RPMI7951 (cell line): ENCODE measurements at regions not wholly inside any gene's neighbourhood (a gene's known extent, or its start where the extent isn't known, plus 50 kb on each side); places are given as distances from the start of the nearest gene placed in this dataset.
A peak's percentile ranks its signal among the peaks of the same experiment; 100 is the strongest.
"Not testable (repeated sequence)": the region's sequence is repeated elsewhere in the genome, so short reads cannot be mapped to it uniquely, and the experiment has no call there.

Source experiments
- DNase-seq: peaks from one replicate; pipeline ENCODE4 v3.0.0-alpha.2; 2012; ENCODE audit warnings: low read depth

GRCh38 chr12:131539381-131539780 lies 171.5 kb upstream of the SFSWAP start:
- no peak for DNase-seq

DNA sequence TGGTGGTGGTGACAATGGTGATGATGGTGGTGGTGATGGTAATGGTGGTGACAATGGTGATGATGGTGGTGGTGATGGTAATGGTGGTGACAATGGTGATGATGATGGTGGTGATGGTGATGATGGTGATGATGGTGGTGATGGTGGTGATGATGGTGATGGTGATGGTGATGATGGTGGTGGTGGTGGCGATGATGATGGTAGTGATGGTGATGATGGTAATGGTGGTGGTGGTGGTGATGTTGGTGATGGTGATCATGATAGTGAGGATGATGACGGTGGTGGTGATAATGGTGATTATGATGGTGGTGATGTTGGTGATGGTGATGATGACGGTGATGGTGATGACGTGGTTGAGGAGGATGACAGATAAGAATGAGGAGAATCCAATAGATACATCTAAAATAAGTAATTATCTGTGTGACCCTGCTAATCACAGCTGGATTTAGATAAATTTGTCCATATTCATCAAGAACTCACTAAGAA lies 170.7 kb upstream of the SFSWAP start:
- no peak for DNase-seq

GRCh38 chr12:131541512-131541911 lies 169.4 kb upstream of the SFSWAP start:
- DNase-seq = not testable (repeated sequence)

DNA sequence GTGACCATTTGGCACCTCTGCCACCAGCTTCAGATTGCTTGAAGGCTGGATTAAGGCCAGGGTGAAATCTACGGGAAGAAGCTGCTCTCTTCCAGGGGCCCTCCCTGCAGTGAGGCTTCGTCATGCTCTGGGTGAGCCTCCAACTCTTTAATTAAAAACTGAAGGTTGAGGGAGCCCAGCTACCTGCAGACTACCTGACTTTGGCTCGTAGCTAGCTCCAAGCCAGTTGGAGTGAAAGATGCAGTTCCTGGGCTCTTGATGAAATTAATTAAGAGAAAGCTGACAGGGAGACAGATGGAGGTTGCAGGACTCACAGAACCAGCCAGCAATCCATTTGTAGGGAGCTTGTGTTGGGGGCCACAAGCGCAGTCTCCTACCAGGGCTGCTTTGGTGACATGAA lies 168.5 kb upstream of the SFSWAP start:
- DNase-seq = no peak

GRCh38 chr12:131543040-131543439 lies 167.8 kb upstream of the SFSWAP start:
- DNase-seq = no peak

GRCh38 chr12:131547555-131547954 lies 163.3 kb upstream of the SFSWAP start:
- DNase-seq = no peak

GRCh38 chr12:131550121-131550520 lies 160.8 kb upstream of the SFSWAP start:
- no peak for DNase-seq

- no peak for DNase-seq
These were observed 159.0 kb upstream of the SFSWAP start for GRCh38 chr12:131551675-131552491.

GRCh38 chr12:131552492-131552863 lies 158.4 kb upstream of the SFSWAP start:
- no peak for DNase-seq

GRCh38 chr12:131553096-131553777 lies 157.7 kb upstream of the SFSWAP start:
- no peak for DNase-seq

GRCh38 chr12:131555197-131555846 lies 155.6 kb upstream of the SFSWAP start:
- peak; percentile 25 for DNase-seq

- DNase-seq = no peak
These were observed 155.0 kb upstream of the SFSWAP start for GRCh38 chr12:131555866-131556265.

GRCh38 chr12:131557078-131557709 lies 153.7 kb upstream of the SFSWAP start:
- no peak for DNase-seq

GRCh38 chr12:131559517-131560516 lies 151.1 kb upstream of the SFSWAP start:
- DNase-seq = no peak

GRCh38 chr12:131561051-131561450 lies 149.8 kb upstream of the SFSWAP start:
- DNase-seq = no peak

DNA sequence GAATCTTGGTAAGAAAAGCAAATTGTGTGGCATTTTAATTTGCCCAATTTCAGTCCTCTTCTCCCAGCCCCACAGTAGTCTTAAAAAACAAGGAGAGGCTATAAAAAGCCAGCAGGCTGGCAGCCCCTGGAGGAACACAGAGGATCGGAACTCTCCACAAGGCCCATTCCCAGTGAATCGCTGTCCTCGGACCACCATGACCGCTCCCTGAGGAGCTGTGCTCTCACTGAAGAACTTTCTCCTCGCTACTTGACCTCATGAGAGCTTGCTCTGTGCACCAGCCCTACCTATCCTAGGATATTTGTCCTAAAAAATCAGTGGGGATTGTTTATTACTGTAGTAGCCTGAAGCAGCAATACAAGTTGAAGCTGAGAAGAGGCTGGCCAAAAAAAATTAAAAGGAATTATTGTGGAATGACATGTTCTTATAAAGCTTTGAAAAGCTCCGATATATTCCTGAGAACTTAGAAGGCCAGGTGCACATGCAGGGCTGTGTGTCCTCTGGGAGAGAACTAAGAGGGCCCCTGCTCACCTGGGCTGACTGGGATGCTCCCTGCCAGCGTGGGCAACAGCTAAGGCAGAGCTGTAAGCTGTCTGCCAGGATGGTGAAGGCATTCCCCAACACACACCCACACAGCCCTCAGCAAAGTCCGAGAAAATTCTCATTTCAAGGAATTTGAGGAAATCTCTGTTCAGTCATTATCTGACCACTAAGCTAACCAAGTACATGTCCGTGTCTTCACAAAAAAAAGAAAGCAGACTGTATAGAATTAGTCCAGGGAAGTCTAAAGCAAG lies 148.8 kb upstream of the SFSWAP start:
- no peak for DNase-seq

DNA sequence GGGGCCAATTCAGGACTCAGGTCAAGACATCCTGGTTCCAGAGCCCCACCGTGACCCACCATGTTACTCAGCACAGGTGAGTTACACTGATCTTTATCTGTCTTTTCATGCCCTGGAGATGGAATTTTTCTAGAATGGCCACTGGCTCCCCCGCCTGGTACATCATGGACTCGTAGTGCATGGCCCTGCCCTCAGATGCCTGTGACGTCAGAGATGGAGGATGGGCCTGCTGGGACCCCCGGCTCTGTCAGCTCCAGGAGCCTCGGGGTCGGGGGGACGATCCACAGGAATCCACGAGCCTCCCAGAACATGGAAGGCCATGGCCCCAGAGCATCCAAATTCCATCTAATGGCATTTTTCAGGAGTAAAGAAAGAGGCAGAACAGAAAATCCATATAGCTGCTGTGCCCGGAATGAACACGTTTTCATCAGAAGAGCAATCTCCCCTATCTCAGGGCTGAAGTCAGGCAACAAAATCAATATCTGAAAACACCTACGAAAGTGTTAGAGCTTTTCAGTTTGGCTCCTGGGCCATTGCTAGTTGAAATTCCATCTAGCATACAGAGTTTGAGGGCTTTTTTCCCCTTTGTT lies 146.7 kb upstream of the SFSWAP start:
- not testable (repeated sequence) for DNase-seq

DNA sequence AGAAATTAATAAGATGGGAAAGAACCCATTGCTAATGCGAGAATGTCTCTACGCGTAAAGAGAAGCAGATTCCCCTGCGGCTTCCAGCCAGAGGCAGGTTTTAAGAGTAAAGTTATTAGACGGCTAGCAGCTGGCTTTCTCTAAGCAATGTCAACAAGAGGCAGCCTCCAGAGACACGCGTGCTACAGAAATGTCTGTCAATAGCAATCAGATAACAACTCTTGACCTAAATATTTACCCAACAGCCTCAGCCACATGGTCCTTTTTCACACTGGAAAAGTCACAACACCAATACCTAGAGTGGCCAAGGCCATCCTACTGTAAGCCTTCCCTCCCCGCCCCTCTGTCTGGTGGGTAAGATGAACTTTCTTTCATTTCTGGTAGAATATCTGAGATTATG lies 146.0 kb upstream of the SFSWAP start:
- no peak for DNase-seq

DNA sequence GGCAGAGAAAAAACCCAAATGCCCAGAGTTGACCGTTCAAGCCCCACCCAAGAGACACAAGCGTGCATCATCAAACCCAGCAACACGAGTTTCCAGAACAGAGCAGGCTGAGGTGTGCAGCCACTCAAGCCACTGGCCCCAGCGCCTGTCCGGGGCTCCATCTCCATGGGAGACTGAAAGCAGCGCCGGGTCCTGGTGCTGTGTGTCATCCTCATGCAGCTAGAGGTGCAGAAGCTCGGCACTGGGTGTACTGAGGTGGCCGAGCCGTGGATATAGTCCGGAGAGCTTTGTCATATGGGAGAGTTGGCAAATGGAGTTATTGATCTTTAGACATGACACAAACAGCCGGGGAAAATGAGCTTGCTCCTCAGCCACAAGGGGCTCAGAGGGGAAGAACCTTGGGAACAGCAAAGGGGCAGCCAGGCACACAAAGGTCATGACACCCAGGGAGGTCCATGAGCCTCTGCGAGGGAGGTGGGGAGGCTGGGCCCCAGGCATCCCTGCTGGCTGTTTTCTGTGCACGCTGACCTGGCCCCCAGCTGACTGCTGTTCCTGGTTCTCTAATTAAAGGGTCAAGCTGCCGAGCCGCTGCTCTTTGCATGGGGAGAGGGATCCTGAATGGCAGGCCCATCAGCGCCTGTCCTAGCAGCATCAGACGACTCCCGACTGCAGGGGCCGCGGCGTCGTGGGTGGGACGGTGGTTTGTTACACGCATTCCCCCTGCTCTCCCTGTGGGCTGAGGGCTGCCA lies 145.4 kb upstream of the SFSWAP start:
- DNase-seq = no peak
